Activated naive CD8-positive, alpha-beta T cell (primary cell): ENCODE measurements at regions not wholly inside any gene's neighbourhood (a gene's known extent, or its start where the extent isn't known, plus 50 kb on each side); places are given as distances from the start of the nearest gene placed in this dataset.

Source experiments
- H3K27ac Mint-ChIP-seq: one replicate; pipeline ENCODE4 v1.8.0; 2021; ENCODE audit warnings: mixed read lengths
- H3K27me3 Mint-ChIP-seq: one replicate; pipeline ENCODE4 v1.8.0; 2021; ENCODE audit warnings: mixed read lengths
- H3K36me3 Mint-ChIP-seq: one replicate; pipeline ENCODE4 v1.8.0; 2021; ENCODE audit warnings: mixed read lengths
- H3K4me1 Mint-ChIP-seq: one replicate; pipeline ENCODE4 v1.8.0; 2021; ENCODE audit warnings: low read depth, mixed read lengths
- H3K4me3 Mint-ChIP-seq: one replicate; pipeline ENCODE4 v1.8.0; 2021; ENCODE audit warnings: mild to moderate bottlenecking, mixed read lengths
- H3K9me3 Mint-ChIP-seq: one replicate; pipeline ENCODE4 v1.8.0; 2021; ENCODE audit warnings: low read depth, mixed read lengths

- H3K36me3 Mint-ChIP-seq: peaks cover 6% of the 10 kb centered on the region
- peaks cover 12% of the 10 kb centered on the region for H3K9me3 Mint-ChIP-seq
- H3K4me1 Mint-ChIP-seq: no peaks in the 10 kb centered on the region
- H3K27ac Mint-ChIP-seq: no peak overlapping the region
- H3K27me3 Mint-ChIP-seq: no peaks in the 10 kb centered on the region
- no peak overlapping the region for H3K4me3 Mint-ChIP-seq
These were observed 60.0 kb downstream of the NRN1 start for GRCh38 chr6:5946701-5947100.

DNA sequence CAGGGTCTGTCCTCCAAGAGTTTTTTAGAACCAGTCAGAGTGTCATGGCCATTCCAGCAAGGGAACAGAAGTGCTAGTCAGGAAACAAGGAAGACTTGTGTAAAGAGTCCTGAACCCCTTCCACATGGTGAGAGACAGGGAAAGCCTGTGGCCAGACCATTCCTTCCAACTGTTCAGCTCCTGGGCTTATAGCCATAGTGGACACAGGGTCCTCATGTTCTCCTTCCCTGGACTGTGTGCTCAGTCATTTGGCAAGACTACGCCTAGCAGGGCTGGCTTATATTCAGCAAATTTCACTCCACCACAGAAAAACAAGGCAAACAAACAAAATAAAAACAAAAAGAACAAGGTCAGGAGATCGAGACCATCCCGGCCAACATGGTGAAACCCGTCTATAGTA is 60.5 kb downstream of the NRN1 start:
- Mint-ChIP-seq H3K4me3 (no peak overlapping the region), H3K9me3 (peaks cover 12% of the 10 kb centered on the region), H3K27ac (no peak overlapping the region), H3K36me3 (peaks cover 6% of the 10 kb centered on the region), H3K4me1 (no peaks in the 10 kb centered on the region), H3K27me3 (no peaks in the 10 kb centered on the region)

DNA sequence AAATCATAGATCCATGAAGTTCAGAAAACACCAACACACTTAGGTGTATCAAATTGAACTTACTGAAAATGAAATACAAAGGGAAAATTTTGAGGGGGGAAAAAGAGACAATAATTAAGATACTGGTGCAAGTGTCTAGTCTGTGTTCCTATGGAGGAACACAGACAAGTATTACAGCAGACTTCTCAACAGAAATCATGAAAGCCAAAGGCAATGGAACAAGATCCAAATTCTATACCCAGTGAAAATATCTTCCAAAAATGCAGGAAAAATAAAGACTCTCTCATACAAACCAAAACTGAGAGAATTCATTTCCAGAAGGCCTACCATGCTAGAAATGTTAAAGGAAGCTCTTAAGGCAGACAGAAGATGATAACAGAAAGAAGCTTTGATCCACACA is 63.1 kb downstream of the NRN1 start:
- Mint-ChIP-seq H3K27me3 (peaks cover 3% of the 10 kb centered on the region), H3K9me3 (peaks cover 12% of the 10 kb centered on the region), H3K4me1 (no peaks in the 10 kb centered on the region), H3K4me3 (no peak overlapping the region), H3K27ac (no peak overlapping the region), H3K36me3 (peaks cover 6% of the 10 kb centered on the region)

DNA sequence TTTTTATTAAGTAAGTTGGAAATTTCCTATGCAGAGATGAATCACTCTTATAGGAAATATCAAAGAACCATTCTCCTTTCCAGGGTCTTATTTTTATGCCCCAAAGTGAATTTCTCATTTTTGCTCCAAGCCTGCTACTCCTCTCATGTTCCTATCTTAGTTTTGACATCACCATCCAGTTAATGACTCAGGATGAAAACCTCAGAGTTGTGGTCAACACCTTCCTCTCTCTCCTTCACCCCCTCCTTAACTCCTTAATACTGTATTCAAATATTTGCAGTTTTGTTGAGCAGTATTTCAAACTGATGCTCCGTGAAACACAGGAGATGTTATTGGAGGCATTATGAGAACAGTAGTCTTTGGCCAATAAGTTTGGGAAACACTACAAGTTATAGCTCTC is 64.1 kb downstream of the NRN1 start:
- peaks cover 12% of the 10 kb centered on the region for H3K9me3 Mint-ChIP-seq
- H3K36me3 Mint-ChIP-seq: peaks cover 6% of the 10 kb centered on the region
- no peaks in the 10 kb centered on the region for H3K4me1 Mint-ChIP-seq
- H3K27me3 Mint-ChIP-seq: peaks cover 3% of the 10 kb centered on the region
- H3K27ac Mint-ChIP-seq: no peak overlapping the region
- no peak overlapping the region for H3K4me3 Mint-ChIP-seq

DNA sequence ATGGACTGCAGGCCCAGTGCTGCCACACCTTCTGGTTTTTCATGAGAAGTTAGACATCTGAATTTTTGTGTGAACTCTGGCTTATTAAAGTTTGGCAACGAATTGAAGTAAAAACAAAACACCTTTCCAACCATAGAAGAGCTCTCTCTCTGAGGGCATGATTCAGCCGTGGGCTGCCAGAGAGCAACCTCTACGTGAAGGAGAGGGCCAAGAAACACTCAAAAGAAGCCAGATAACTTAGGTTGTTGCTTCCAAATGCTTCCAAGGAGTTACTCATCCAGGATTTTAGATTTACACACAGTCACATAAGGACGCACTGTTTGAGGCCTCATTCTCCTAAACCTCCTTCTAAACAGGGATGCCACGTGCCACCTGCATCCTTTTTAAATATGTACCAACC is 65.5 kb downstream of the NRN1 start:
- no peak overlapping the region for H3K4me3 Mint-ChIP-seq
- H3K27ac Mint-ChIP-seq: no peak overlapping the region
- H3K4me1 Mint-ChIP-seq: no peaks in the 10 kb centered on the region
- H3K36me3 Mint-ChIP-seq: peaks cover 6% of the 10 kb centered on the region
- peaks cover 3% of the 10 kb centered on the region for H3K27me3 Mint-ChIP-seq
- H3K9me3 Mint-ChIP-seq: peaks cover 12% of the 10 kb centered on the region

DNA sequence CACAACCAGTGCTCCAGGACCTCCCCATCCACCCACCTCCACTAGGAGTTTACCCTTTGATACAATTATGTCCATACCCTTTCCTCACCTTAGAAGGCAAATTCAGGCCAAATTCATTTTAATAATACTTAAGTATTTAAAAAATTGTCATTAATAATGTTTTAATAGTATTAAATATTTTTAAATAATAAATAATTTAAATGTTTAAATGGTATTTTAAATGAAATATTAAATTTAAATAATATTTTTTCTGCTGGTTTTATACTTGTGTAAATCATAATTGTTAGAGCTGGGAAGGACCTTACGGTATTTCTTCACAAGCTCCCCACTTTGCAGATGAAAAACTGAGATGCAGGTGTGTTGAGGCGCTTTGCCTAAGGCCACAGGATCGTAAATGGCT is 67.8 kb downstream of the NRN1 start:
- H3K27me3 Mint-ChIP-seq: peaks cover 3% of the 10 kb centered on the region
- no peak overlapping the region for H3K4me3 Mint-ChIP-seq
- H3K4me1 Mint-ChIP-seq: no peaks in the 10 kb centered on the region
- peaks cover 4% of the 10 kb centered on the region for H3K36me3 Mint-ChIP-seq
- H3K9me3 Mint-ChIP-seq: peaks cover 12% of the 10 kb centered on the region
- no peak overlapping the region for H3K27ac Mint-ChIP-seq

DNA sequence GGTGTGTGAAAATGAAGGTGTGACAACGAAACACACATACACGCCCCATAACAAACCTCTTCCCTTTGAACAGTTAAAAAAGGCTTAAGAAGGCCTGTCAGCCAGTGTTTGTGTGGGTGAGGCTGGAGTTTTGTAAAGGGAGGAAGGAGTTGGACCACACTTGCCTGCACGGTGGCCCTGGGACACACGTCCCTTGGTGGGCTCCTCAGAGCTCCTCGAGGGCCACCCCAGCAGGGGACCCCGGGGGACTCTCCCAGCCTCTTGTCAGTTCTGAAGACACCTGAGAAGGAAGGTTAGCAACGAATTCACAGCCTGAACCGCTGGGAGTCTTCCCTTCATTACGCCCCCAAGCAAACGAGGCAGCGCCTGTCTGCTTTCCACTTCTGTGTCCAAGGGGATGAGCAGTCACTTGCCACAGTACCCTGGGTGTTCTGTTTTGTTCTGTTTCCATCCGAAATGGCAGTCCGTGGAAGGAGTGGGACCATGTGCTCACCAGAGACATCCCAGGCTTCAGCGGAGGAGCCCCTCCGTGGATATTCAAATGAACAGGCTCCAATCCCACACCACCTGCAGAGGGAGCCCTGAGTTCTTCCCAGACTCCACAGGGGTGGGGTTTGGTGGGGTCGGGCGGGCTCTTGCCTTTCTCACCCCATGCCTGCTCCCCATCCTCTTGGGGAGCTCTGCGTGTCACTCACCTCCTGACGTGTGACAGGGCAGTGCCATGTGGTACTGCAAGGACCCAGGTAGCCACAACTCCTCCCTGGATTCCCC is 68.6 kb downstream of the NRN1 start:
- Mint-ChIP-seq H3K4me1 (no peaks in the 10 kb centered on the region), H3K27ac (no peak overlapping the region), H3K9me3 (peaks cover 6% of the 10 kb centered on the region), H3K4me3 (no peak overlapping the region), H3K27me3 (peaks cover 7% of the 10 kb centered on the region), H3K36me3 (peaks cover 4% of the 10 kb centered on the region)

GRCh38 chr6:5937169-5937909 is 69.4 kb downstream of the NRN1 start:
- Mint-ChIP-seq H3K4me1 (no peaks in the 10 kb centered on the region), H3K27ac (no peak overlapping the region), H3K9me3 (peaks cover 4% of the 10 kb centered on the region), H3K27me3 (peaks cover 11% of the 10 kb centered on the region), H3K36me3 (peaks cover 4% of the 10 kb centered on the region), H3K4me3 (no peak overlapping the region)

- H3K9me3 Mint-ChIP-seq: no peaks in the 10 kb centered on the region
- no peak overlapping the region for H3K27ac Mint-ChIP-seq
- H3K4me3 Mint-ChIP-seq: no peak overlapping the region
- H3K36me3 Mint-ChIP-seq: peaks cover 6% of the 10 kb centered on the region
- H3K27me3 Mint-ChIP-seq: peaks cover 12% of the 10 kb centered on the region
- no peaks in the 10 kb centered on the region for H3K4me1 Mint-ChIP-seq
These were observed 70.1 kb downstream of the NRN1 start for GRCh38 chr6:5936631-5937030.

DNA sequence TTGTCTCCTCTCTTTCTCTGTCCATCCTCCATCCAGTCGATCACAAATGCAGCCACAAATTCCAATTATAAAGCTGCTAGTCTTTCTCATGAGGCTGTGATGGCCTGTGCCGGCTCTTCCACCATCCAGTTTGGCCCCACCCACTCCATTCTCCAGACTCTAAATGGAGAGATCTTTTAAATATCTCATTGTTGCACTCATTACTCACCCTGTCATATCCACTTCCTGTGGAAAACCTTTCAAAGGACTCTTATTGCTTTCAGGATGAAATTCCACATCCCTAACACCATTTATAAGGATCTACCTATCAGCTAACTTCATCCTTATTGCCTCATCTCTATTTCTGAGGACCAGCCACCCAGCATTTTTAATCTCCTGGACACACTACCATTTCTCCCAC is 70.6 kb downstream of the NRN1 start:
- no peaks in the 10 kb centered on the region for H3K9me3 Mint-ChIP-seq
- no peaks in the 10 kb centered on the region for H3K4me1 Mint-ChIP-seq
- peaks cover 12% of the 10 kb centered on the region for H3K27me3 Mint-ChIP-seq
- H3K4me3 Mint-ChIP-seq: no peak overlapping the region
- H3K36me3 Mint-ChIP-seq: peaks cover 6% of the 10 kb centered on the region
- H3K27ac Mint-ChIP-seq: no peak overlapping the region

DNA sequence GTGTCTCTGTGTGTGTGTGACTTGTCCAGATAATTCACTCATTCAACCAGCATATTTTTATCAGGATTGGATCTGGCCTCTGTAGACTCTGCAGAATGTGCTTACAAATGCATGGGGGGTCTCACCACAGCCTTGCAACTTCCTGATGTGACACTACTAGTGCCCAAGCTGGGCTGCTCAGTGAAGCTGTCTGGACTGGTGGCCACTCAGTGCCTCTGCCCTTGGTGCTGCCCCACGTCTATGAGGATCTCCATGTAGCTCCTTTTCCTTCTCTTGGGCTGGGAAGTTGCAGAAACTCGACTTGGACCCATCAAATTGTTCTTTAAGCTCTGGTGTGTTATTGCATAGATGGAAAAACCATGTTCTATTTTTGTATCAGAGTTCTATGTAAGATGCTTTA is 75.8 kb downstream of the NRN1 start:
- peaks cover 11% of the 10 kb centered on the region for H3K27me3 Mint-ChIP-seq
- no peak overlapping the region for H3K27ac Mint-ChIP-seq
- H3K4me1 Mint-ChIP-seq: no peaks in the 10 kb centered on the region
- H3K9me3 Mint-ChIP-seq: no peaks in the 10 kb centered on the region
- no peak overlapping the region for H3K4me3 Mint-ChIP-seq
- H3K36me3 Mint-ChIP-seq: peaks cover 6% of the 10 kb centered on the region

GRCh38 chr6:5930143-5930770 is 76.5 kb downstream of the NRN1 start:
- Mint-ChIP-seq H3K27ac (no peak overlapping the region), H3K4me1 (no peaks in the 10 kb centered on the region), H3K36me3 (peaks cover 6% of the 10 kb centered on the region), H3K27me3 (peaks cover 11% of the 10 kb centered on the region), H3K4me3 (no peak overlapping the region), H3K9me3 (peaks cover 4% of the 10 kb centered on the region)

GRCh38 chr6:5923840-5924239 is 82.9 kb downstream of the NRN1 start:
- Mint-ChIP-seq H3K4me1 (no peaks in the 10 kb centered on the region), H3K9me3 (peaks cover 17% of the 10 kb centered on the region), H3K27ac (no peak overlapping the region), H3K27me3 (no peaks in the 10 kb centered on the region), H3K36me3 (peaks cover 4% of the 10 kb centered on the region), H3K4me3 (no peak overlapping the region)

DNA sequence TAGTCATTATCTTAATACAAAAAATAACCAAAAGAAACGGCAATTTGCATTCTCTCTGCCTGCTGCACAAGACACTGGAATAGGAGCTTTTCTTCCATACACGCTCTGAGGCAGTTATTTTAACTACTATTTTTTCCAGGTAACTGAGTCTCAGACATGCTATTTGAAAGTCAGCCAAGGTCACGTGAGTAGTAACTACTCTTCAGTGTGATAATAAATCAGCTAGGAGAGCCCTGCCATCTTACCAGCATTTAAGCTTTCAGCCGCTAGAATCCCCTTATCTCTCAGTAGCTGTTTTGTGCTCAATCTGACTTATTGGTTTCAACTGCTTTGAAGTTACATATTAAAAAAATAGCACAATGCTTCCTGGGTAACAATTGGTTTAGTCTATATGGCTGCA is 84.5 kb downstream of the NRN1 start:
- Mint-ChIP-seq H3K9me3 (peaks cover 17% of the 10 kb centered on the region), H3K36me3 (peaks cover 4% of the 10 kb centered on the region), H3K4me1 (no peaks in the 10 kb centered on the region), H3K4me3 (no peak overlapping the region), H3K27me3 (no peaks in the 10 kb centered on the region), H3K27ac (no peak overlapping the region)

DNA sequence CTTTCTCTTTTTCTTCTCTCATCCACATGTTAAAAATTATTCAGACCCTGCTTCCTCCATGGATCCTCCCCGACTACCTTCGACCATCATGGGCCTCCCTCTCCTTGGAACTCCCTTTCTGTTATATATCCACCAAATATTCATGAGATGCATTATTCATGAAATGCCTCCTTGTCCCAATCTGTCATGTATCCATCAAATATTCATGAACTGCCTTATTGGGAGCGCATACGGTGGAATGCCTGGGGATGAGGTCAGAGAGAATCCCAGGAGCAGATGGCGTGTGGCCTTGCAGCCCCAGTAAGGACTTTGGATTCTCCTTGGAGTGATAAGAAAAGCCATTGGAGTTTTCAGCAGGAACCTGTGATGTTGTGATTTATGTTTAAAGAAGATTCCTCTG is 97.0 kb downstream of the NRN1 start:
- Mint-ChIP-seq H3K27me3 (no peaks in the 10 kb centered on the region), H3K4me3 (no peak overlapping the region), H3K9me3 (peaks cover 3% of the 10 kb centered on the region), H3K27ac (no peak overlapping the region), H3K4me1 (no peaks in the 10 kb centered on the region), H3K36me3 (peaks cover 2% of the 10 kb centered on the region)
